GM19463 (cell line): ENCODE measurements at regions not wholly inside any gene's neighbourhood (a gene's known extent, or its start where the extent isn't known, plus 50 kb on each side); places are given as distances from the start of the nearest gene placed in this dataset.
A peak's percentile ranks its signal among the peaks of the same experiment; 100 is the strongest.

Experiments used
- ATAC-seq: cut with Tn5 transposase; IDR thresholded peaks from one replicate; pipeline ENCODE4 v1.9.1; 2021; ENCODE audit warnings: mild to moderate bottlenecking, moderate library complexity; ENCODE audit not compliant: unreplicated experiment

DNA sequence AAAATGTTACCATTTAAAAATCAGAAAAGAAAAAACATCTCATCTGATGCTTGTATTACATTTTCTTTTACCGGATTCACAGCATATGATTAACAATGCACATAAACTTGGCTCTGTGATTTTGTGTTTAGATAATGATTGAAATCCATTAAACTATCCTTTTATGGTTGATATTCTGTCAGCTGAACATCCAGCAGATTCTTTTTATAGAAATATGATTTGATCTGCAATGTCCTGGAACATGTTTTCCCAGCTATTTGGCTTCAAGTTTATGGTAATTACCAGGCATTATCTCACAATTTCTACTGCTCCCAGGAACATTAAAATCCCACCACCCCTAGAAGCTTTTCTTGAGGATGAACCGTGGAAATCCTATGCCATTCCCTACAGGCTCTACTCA is 205.7 kb upstream of the TET2 start:
- no peak for ATAC-seq

GRCh38 chr4:104941661-104942062 is 205.0 kb upstream of the TET2 start:
- ATAC-seq: peak; percentile 64

DNA sequence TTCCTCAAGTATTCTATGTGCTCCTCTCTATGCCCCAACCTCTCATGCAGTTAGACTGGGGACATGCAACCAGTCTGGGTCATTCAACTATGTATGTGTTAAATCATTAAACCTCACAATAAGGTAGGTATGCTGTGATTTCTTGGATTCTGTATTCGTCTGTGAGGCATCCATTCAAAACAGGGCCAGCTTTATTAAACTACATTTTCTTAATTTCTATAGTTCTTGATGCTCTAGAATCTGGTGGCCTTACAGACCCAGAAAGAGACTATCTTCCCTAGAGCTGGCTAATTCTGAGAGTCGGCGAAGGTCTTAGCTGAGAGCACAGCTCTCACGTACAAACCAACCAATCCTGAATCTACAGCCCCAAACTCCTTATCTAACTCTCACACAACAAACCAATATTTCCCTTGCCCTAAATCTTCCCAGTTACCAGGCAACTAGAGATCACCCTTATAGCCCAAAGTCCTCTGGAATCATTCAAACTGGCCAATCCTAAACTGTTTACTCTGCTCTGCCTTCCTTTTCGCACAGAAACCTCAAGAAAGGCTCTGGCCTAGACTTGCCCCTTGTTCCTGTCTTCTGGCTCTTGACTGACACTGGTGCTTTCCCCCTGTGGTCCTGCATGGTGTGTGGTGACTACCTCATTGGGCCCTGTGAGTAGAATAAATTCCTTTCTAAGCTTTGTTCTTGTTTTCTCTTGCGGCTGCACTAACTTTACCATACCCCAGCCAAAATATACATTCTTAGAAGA is 203.5 kb upstream of the TET2 start:
- ATAC-seq: peak; percentile 81

DNA sequence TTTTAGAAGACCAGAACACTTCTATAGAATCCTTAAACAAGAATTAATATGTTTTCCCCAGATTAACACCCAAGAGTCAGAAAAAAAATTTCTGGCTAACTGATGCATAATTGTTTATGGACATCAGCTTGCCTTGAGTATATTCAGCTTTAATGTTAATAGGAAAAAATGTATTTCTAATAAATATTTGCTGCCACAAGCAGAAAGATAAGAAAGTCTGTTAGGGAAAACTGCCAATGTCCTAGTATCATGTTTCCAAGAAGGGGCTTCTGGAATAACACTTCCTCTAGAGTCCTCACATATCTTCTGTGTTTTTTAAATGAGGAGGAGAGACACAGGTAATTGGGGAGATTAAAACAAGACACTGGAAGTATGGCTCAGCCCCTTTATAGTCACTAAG is 202.1 kb upstream of the TET2 start:
- no peak for ATAC-seq

- peak; percentile 29 for ATAC-seq
Observed at GRCh38 chr4:104964410-104965175, 182.1 kb upstream of the TET2 start.

GRCh38 chr4:104966349-104967033 is 180.2 kb upstream of the TET2 start:
- ATAC-seq: peak; percentile 96

GRCh38 chr4:104967034-104967401 is 179.7 kb upstream of the TET2 start:
- peak; percentile 13 for ATAC-seq

- no peak for ATAC-seq
Observed at GRCh38 chr4:104969394-104970082, 177.1 kb upstream of the TET2 start.

DNA sequence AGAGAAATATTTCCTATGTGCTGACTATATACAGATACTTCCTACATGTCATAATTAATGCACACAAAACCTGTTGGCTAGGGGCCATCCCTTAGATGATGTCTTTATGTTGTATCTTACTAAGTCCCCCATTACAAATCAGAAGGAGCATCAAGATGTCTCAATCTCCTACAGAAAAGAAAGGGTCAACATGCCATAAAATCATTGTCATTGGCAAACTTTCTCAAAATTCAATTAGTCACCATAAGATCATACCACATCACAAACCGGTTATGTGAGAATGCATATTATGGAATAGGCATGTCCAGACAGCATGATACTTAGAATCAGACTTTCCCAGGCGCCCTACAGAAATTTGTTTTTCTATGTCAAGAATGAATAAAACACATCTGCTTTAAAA is 175.2 kb upstream of the TET2 start:
- no peak for ATAC-seq

GRCh38 chr4:104973708-104974107 is 173.0 kb upstream of the TET2 start:
- ATAC-seq: peak; percentile 51

GRCh38 chr4:104975617-104976016 is 171.1 kb upstream of the TET2 start:
- ATAC-seq: no peak

DNA sequence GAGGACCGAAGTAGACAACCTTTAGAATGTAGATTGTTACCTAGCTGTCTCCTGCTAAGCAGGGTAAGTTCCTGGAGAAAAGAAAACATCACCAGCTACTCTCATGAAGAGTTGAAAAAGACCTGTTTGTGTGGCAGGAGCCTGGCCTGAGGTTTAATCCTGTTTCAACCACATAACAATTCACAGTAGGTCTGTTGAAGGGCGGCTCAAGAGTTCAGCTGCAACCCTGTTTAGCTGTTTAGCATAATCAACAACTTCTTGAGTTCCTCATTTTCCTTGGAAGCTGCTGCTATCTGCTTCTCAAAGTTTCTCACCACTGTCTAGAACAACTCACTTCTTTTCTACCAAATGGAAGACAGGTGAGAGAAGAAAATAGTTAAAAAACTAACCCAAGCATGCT is 170.4 kb upstream of the TET2 start:
- ATAC-seq: peak; percentile 47

- no peak for ATAC-seq
Observed at GRCh38 chr4:104979083-104979760, 167.5 kb upstream of the TET2 start.

- no peak for ATAC-seq
Observed at GRCh38 chr4:104983615-104984179, 163.0 kb upstream of the TET2 start.

DNA sequence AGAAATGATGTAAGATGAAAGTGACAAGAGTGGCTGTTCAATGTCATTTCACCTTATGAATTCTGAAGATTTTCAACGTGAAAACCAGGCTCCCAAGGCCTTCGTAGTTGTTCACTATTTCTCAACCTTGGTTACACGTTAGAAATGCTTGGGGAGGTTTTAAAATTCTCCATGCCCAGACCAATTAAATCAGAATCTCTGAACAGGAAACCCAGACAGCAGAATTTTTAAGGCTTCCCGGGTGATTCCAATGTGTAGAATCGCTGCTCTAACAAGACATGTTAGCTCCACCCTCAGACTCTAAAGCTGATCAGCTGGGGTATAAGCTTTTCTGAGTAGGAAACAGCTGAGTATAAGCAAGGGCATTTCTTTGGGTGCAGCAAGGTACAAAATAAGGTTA is 160.4 kb upstream of the TET2 start:
- ATAC-seq: no peak

DNA sequence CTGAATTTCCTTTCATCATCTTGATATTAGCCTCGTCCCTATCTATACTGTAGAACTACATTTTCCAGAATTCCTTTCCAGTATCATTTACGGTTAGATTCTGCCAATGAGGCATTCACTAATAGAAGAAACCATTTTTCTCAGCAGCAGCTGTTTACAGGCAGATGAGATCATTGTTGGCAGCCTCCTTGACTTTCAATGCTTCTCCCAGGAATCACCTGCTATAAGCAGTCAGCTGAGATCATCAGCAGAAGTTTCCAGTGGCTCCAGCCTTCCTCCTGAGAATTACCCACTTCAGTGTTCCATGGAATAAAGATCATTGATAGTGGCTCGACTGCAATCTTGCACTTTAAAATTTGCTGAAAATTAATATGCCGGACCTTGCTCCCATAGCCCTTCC is 157.3 kb upstream of the TET2 start:
- no peak for ATAC-seq

- ATAC-seq: no peak
Observed at GRCh38 chr4:105002278-105002677, 144.4 kb upstream of the TET2 start.

GRCh38 chr4:105014234-105014633 is 132.4 kb upstream of the TET2 start:
- ATAC-seq: no peak

GRCh38 chr4:105014635-105015034 is 132.0 kb upstream of the TET2 start:
- ATAC-seq: no peak

DNA sequence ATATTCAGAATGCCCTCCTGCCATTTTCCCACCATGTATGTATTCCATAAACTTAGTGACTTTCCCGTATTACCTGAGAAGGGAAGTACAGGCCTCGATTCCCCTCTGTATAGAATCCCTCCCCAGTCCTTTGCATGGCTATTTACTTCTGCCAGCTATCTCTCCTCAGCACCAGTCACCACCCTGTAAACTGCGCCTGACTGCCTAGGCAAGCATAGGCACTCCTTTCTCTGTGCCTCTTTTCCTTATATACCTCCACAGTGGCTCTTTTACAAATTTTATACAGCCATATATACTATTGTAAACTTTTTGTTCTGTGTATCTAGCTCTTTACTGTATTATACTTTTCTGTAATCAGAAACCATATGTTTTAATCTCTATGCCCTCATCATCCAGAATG is 130.9 kb upstream of the TET2 start:
- no peak for ATAC-seq
